ENCODE measurements at regions not wholly inside any gene's neighbourhood (a gene's known extent, or its start where the extent isn't known, plus 50 kb on each side); places are given as distances from the start of the nearest gene placed in this dataset.

DNA sequence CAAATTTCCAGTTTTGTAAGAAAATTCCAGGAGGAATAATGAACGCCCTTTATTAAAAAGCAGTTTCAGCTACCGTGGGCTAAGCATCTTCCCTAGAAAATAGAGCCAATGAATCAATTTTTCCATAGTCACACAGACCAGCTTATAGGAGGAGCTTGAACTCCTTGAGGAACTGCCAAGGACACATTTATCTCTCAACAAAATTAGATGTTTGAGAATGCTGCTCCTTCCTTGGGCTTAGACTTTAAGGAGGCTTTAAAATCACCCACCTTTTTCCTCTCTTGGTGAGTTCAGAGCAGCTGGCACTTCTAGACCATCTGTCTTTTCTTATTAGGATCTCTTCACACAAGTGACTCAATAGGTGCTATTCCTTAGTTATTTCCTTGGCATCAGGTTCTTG lies 588.0 kb downstream of the SQOR start:
- no peaks in the 10 kb centered on the region for H3K4me1 Mint-ChIP-seq
- H3K9me3 Mint-ChIP-seq (ENCODE audit: insufficient read depth): peaks cover 3% of the 10 kb centered on the region
- no peak overlapping the region for H3K27ac Mint-ChIP-seq
- Histone ChIP-seq H3K27ac (ENCODE audit: low read length in 2 of 2) (no peak overlapping the region), H3K9me3 (ENCODE audit: control extremely low read depth in 1 of 3, control insufficient read depth in 2 of 3, insufficient read depth in 1 of 3, low read length in 2 of 3) (no peaks in the 10 kb centered on the region), H3K36me3 (replicated peaks in 1 of 2; ENCODE audit: control extremely low read depth in 1 of 2, control insufficient read depth in 1 of 2, extremely low read depth in 1 of 2, insufficient read depth in 2 of 2, low read length in 1 of 2) (no peaks in the 10 kb centered on the region), H3K9ac (ENCODE audit: low read length) (no peak overlapping the region), H3K27me3 (replicated peaks in 1 of 4; ENCODE audit: control extremely low read depth in 1 of 4, control insufficient read depth in 3 of 4, insufficient read depth in 4 of 4, low read length in 3 of 4) (no peaks in the 10 kb centered on the region), H3K79me2 (ENCODE audit: control insufficient read depth, insufficient read depth, low read length) (no peaks in the 10 kb centered on the region), H3K4me3 (ENCODE audit: control extremely low read depth in 1 of 5, extremely low read depth in 1 of 5, insufficient read depth in 1 of 5, low read depth in 2 of 5, low read length in 4 of 5) (no peak overlapping the region), H3K4me1 (ENCODE audit: control insufficient read depth in 2 of 2, insufficient read depth in 2 of 2, low read length in 2 of 2) (no peaks in the 10 kb centered on the region), H2AFZ (ENCODE audit: insufficient read depth, low read depth, low read length, poor library complexity, severe bottlenecking) (no peak overlapping the region), H4K20me1 (ENCODE audit: control insufficient read depth, insufficient read depth, low read length, poor library complexity, severe bottlenecking) (no peaks in the 10 kb centered on the region), H3K4me2 (replicated peaks; ENCODE audit: low read depth, low read length, poor library complexity, severe bottlenecking) (no peak overlapping the region)
- ChIA-PET CTCF (no interaction called here), POLR2A (no interaction called here)
- H3K4me3 Mint-ChIP-seq: no peak overlapping the region
- DNase-seq (no peak), ATAC-seq (ENCODE audit: low read depth) (no peak)
- no peak for TF ChIP-seq CTCF (IDR thresholded peaks at IDR 0.05)
- intact Hi-C loops (cut with micrococcal nuclease): no loop called here
- no CpG with 5 or more reads among the region's 2 CpGs for WGBS (ENCODE audit: insufficient coverage)
- no peaks in the 10 kb centered on the region for H3K27me3 Mint-ChIP-seq

DNA sequence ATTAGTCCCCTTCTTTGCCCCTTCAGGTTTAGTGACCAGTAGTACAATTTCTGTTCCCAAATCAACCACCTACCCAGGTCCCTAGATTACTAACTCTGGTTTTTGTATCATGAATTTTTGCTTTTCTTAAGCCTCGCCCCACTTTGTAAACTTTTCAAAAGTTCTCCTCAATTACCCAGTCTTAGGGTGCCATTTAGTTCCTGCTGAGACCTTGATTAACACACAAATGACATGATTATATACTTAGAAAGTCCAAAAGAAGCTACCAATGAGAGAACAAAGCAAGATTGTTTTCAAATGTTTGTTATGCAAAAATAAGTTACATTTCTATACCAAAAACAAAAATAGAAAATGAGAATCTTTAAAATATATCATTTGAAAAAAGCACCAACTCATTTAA lies 594.4 kb downstream of the SQOR start:
- H3K4me3 ChIP-seq (ENCODE audit: control extremely low read depth in 1 of 5, extremely low read depth in 1 of 5, insufficient read depth in 1 of 5, low read depth in 2 of 5, low read length in 4 of 5): no peak overlapping the region
- no peak overlapping the region for H3K27ac Mint-ChIP-seq
- H2AFZ ChIP-seq (ENCODE audit: insufficient read depth, low read depth, low read length, poor library complexity, severe bottlenecking): no peak overlapping the region
- POLR2A ChIA-PET: no interaction called here
- CTCF ChIA-PET: no interaction called here
- H3K36me3 ChIP-seq (replicated peaks in 1 of 2; ENCODE audit: control extremely low read depth in 1 of 2, control insufficient read depth in 1 of 2, extremely low read depth in 1 of 2, insufficient read depth in 2 of 2, low read length in 1 of 2): no peaks in the 10 kb centered on the region
- H3K9ac ChIP-seq (ENCODE audit: low read length): no peak overlapping the region
- H4K20me1 ChIP-seq (ENCODE audit: control insufficient read depth, insufficient read depth, low read length, poor library complexity, severe bottlenecking): no peaks in the 10 kb centered on the region
- no peak overlapping the region for H3K27ac ChIP-seq (ENCODE audit: low read length in 2 of 2)
- no peaks in the 10 kb centered on the region for H3K79me2 ChIP-seq (ENCODE audit: control insufficient read depth, insufficient read depth, low read length)
- DNase-seq: no peak
- H3K9me3 ChIP-seq (ENCODE audit: control extremely low read depth in 1 of 3, control insufficient read depth in 2 of 3, insufficient read depth in 1 of 3, low read length in 2 of 3): no peaks in the 10 kb centered on the region
- TF ChIP-seq CTCF (IDR thresholded peaks at IDR 0.05) (no peak), EZH2 (IDR thresholded peaks at IDR 0.05; ENCODE audit: borderline replicate concordance, insufficient read depth, low read depth, low read length, poor library complexity, severe bottlenecking) (no peak)
- intact Hi-C loops (cut with micrococcal nuclease): no loop called here
- H3K4me1 ChIP-seq (ENCODE audit: control insufficient read depth in 2 of 2, insufficient read depth in 2 of 2, low read length in 2 of 2): no peaks in the 10 kb centered on the region
- no peaks in the 10 kb centered on the region for H3K4me1 Mint-ChIP-seq
- no peaks in the 10 kb centered on the region for H3K27me3 Mint-ChIP-seq
- H3K27me3 ChIP-seq (replicated peaks in 1 of 4; ENCODE audit: control extremely low read depth in 1 of 4, control insufficient read depth in 3 of 4, insufficient read depth in 4 of 4, low read length in 3 of 4): no peaks in the 10 kb centered on the region
- no peak for ATAC-seq (ENCODE audit: low read depth)
- H3K9me3 Mint-ChIP-seq (ENCODE audit: insufficient read depth): no peaks in the 10 kb centered on the region
- no CpG with 5 or more reads among the region's 1 CpG for WGBS (ENCODE audit: insufficient coverage)
- no peak overlapping the region for H3K4me2 ChIP-seq (replicated peaks; ENCODE audit: low read depth, low read length, poor library complexity, severe bottlenecking)
- no peak overlapping the region for H3K4me3 Mint-ChIP-seq

All from B cell (primary cell).